ENCODE measurements at regions not wholly inside any gene's neighbourhood (a gene's known extent, or its start where the extent isn't known, plus 50 kb on each side); places are given as distances from the start of the nearest gene placed in this dataset.

- DNase-seq: peak; percentile 56
- Histone ChIP-seq H3K36me3 (no peaks in the 10 kb centered on the region), H3K27ac (no peak overlapping the region), H3K4me3 (no peak overlapping the region), H3K4me1 (no peaks in the 10 kb centered on the region), H3K9me3 (no peaks in the 10 kb centered on the region), H3K27me3 (replicated peaks in 1 of 7) (peaks cover 0 to 14% (median 0%) of the 10 kb centered on the region in 7 donors)
- intact Hi-C loops (cut with DNase I; ENCODE audit: low total_unique reads): no loop called here
- 83 to 89% (median 88%) methylated on average over 29 to 44 of the region's 44 CpGs for WGBS, 5 donors
- no peak for TF ChIP-seq POLR2A (IDR thresholded peaks at IDR 0.05)
- no peak for TF ChIP-seq CTCF (IDR thresholded peaks at IDR 0.05 in 8 of 11, conservative IDR thresholded peaks at IDR 0.05 in 3 of 11)
- no peak for TF ChIP-seq POLR2AphosphoS5 (IDR thresholded peaks at IDR 0.05)
Measured at GRCh38 chr22:47390026-47390970, 627.8 kb downstream of the TBC1D22A start.

GRCh38 chr22:47389201-47389600 lies 626.8 kb downstream of the TBC1D22A start:
- Histone ChIP-seq H3K4me3 (no peak overlapping the region), H3K27ac (no peak overlapping the region), H3K27me3 (replicated peaks in 1 of 7) (peaks cover 0 to 14% (median 0%) of the 10 kb centered on the region in 7 donors), H3K4me1 (no peaks in the 10 kb centered on the region), H3K9me3 (no peaks in the 10 kb centered on the region), H3K36me3 (no peaks in the 10 kb centered on the region)
- DNase-seq: peak; percentile 50
- TF ChIP-seq POLR2A (IDR thresholded peaks at IDR 0.05) (no peak), CTCF (IDR thresholded peaks at IDR 0.05 in 8 of 11, conservative IDR thresholded peaks at IDR 0.05 in 3 of 11) (no peak), POLR2AphosphoS5 (IDR thresholded peaks at IDR 0.05) (no peak)
- intact Hi-C loops (cut with DNase I; ENCODE audit: low total_unique reads): no loop called here
- WGBS, 5 donors: 71 to 82% (median 75%) methylated on average over 10 to 11 of the region's 11 CpGs

- 55 to 75% (median 66%) methylated on average over 5 of the region's 5 CpGs for whole genome bisulfite sequencing, 5 donors
- Histone ChIP-seq H3K9me3 (no peaks in the 10 kb centered on the region), H3K4me3 (no peak overlapping the region), H3K27ac (no peak overlapping the region), H3K4me1 (no peaks in the 10 kb centered on the region), H3K36me3 (no peaks in the 10 kb centered on the region), H3K27me3 (replicated peaks in 1 of 7) (peaks cover 0 to 14% (median 0%) of the 10 kb centered on the region in 7 donors)
- intact Hi-C loops (cut with DNase I; ENCODE audit: low total_unique reads): no loop called here
- TF ChIP-seq POLR2AphosphoS5 (IDR thresholded peaks at IDR 0.05) (no peak), CTCF (IDR thresholded peaks at IDR 0.05 in 8 of 11, conservative IDR thresholded peaks at IDR 0.05 in 3 of 11) (no peak), POLR2A (IDR thresholded peaks at IDR 0.05) (no peak)
- DNase-seq: peak; percentile 41
Measured at GRCh38 chr22:47388778-47389177, 626.3 kb downstream of the TBC1D22A start.

GRCh38 chr22:47388331-47388730 lies 625.9 kb downstream of the TBC1D22A start:
- H3K4me1 ChIP-seq: no peaks in the 10 kb centered on the region
- no peak overlapping the region for H3K4me3 ChIP-seq
- intact Hi-C loops (cut with DNase I; ENCODE audit: low total_unique reads): no loop called here
- peaks cover 0 to 14% (median 0%) of the 10 kb centered on the region in 7 donors for H3K27me3 ChIP-seq (replicated peaks in 1 of 7)
- no peaks in the 10 kb centered on the region for H3K36me3 ChIP-seq
- H3K9me3 ChIP-seq: no peaks in the 10 kb centered on the region
- WGBS, 5 donors: 71 to 79% (median 72%) methylated on average over 7 of the region's 7 CpGs
- H3K27ac ChIP-seq: no peak overlapping the region
- TF ChIP-seq POLR2AphosphoS5 (IDR thresholded peaks at IDR 0.05) (no peak), POLR2A (IDR thresholded peaks at IDR 0.05) (no peak), CTCF (IDR thresholded peaks at IDR 0.05 in 8 of 11, conservative IDR thresholded peaks at IDR 0.05 in 3 of 11) (no peak)
- peak; percentile 23 for DNase-seq

Data from spleen (tissue), 11 donors.